ENCODE measurements at regions not wholly inside any gene's neighbourhood (a gene's known extent, or its start where the extent isn't known, plus 50 kb on each side); places are given as distances from the start of the nearest gene placed in this dataset.

- DNase-seq (ENCODE audit: low spot score) = peak; percentile 14
These were observed 1522.2 kb downstream of the TBC1D22A start for GRCh38 chr22:48284671-48285070.

GRCh38 chr22:48282804-48283203 lies 1520.4 kb downstream of the TBC1D22A start:
- DNase-seq (ENCODE audit: low spot score) = no peak

- DNase-seq (ENCODE audit: low spot score) = no peak
These were observed 1517.0 kb downstream of the TBC1D22A start for GRCh38 chr22:48279461-48279756.

- no peak for DNase-seq (ENCODE audit: low spot score)
These were observed 1516.4 kb downstream of the TBC1D22A start for GRCh38 chr22:48278620-48279460.

- no peak for DNase-seq (ENCODE audit: low spot score)
These were observed 1515.6 kb downstream of the TBC1D22A start for GRCh38 chr22:48277868-48278581.

- no peak for DNase-seq (ENCODE audit: low spot score)
These were observed 1514.8 kb downstream of the TBC1D22A start for GRCh38 chr22:48276994-48277867.

- DNase-seq (ENCODE audit: low spot score) = no peak
These were observed 1513.0 kb downstream of the TBC1D22A start for GRCh38 chr22:48275412-48275811.

GRCh38 chr22:48270731-48271130 lies 1508.3 kb downstream of the TBC1D22A start:
- DNase-seq (ENCODE audit: low spot score) = no peak

- no peak for DNase-seq (ENCODE audit: low spot score)
These were observed 1506.5 kb downstream of the TBC1D22A start for GRCh38 chr22:48268771-48269552.

GRCh38 chr22:48268293-48268692 lies 1505.8 kb downstream of the TBC1D22A start:
- no peak for DNase-seq (ENCODE audit: low spot score)

GRCh38 chr22:48267681-48268080 lies 1505.2 kb downstream of the TBC1D22A start:
- DNase-seq (ENCODE audit: low spot score) = no peak

- DNase-seq (ENCODE audit: low spot score) = peak; percentile 40
These were observed 1502.7 kb downstream of the TBC1D22A start for GRCh38 chr22:48265000-48265625.

- DNase-seq (ENCODE audit: low spot score) = no peak
These were observed 1502.1 kb downstream of the TBC1D22A start for GRCh38 chr22:48264586-48264985.

GRCh38 chr22:48263791-48264351 lies 1501.4 kb downstream of the TBC1D22A start:
- DNase-seq (ENCODE audit: low spot score) = no peak

GRCh38 chr22:48263431-48263765 lies 1500.9 kb downstream of the TBC1D22A start:
- no peak for DNase-seq (ENCODE audit: low spot score)

GRCh38 chr22:48262596-48263430 lies 1500.4 kb downstream of the TBC1D22A start:
- no peak for DNase-seq (ENCODE audit: low spot score)

- DNase-seq (ENCODE audit: low spot score) = no peak
These were observed 1499.3 kb downstream of the TBC1D22A start for GRCh38 chr22:48261706-48262105.

GRCh38 chr22:48261048-48261621 lies 1498.7 kb downstream of the TBC1D22A start:
- no peak for DNase-seq (ENCODE audit: low spot score)

- DNase-seq (ENCODE audit: low spot score) = no peak
These were observed 1497.7 kb downstream of the TBC1D22A start for GRCh38 chr22:48259991-48260670.
